GM12878 (cell line): ENCODE measurements at regions not wholly inside any gene's neighbourhood (a gene's known extent, or its start where the extent isn't known, plus 50 kb on each side); places are given as distances from the start of the nearest gene placed in this dataset.

Experiments used
- HDAC2 ChIP-seq: fragments of 200-600 bp; sonication (generic); IDR thresholded peaks from 2 replicates; pipeline ENCODE4 v1.6.1; 2017
- PBX3 ChIP-seq: IDR thresholded peaks from 2 replicates; pipeline ENCODE4 v1.6.1; 2011; ENCODE audit warnings: mild to moderate bottlenecking, low read depth, low read length, moderate library complexity; ENCODE audit not compliant: insufficient replicate concordance
- PML ChIP-seq: IDR thresholded peaks from 2 replicates; pipeline ENCODE4 v1.6.1; 2012; ENCODE audit warnings: low read length, inconsistent platforms
- POLR2A ChIP-seq: IDR thresholded peaks from 2 replicates; pipeline ENCODE4 v1.6.1; 2011; ENCODE audit warnings: low read depth, mild to moderate bottlenecking, low read length
- YY1 ChIP-seq: IDR thresholded peaks from 2 replicates; pipeline ENCODE4 v1.6.1; 2011; ENCODE audit warnings: low read depth, mild to moderate bottlenecking, low read length

GRCh38 chr11:21785351-21785750 lies 407.5 kb upstream of the ANO5 start:
- no peak for TF ChIP-seq HDAC2
- TF ChIP-seq YY1, result no peak
- TF ChIP-seq POLR2A, result no peak
- TF ChIP-seq PML, result no peak
- no peak for TF ChIP-seq PBX3
